Epithelial cell of proximal tubule (primary cell): ENCODE measurements at regions not wholly inside any gene's neighbourhood (a gene's known extent, or its start where the extent isn't known, plus 50 kb on each side); places are given as distances from the start of the nearest gene placed in this dataset.

Experiments
- DNase-seq: peaks from one replicate; pipeline ENCODE4 v3.0.0-alpha.2; 2011; ENCODE audit warnings: low read depth
- H3K4me3 ChIP-seq: 2 replicates; pipeline ENCODE4 v1.5.1; 2011; ENCODE audit warnings: low read depth, mild to moderate bottlenecking, low read length
- CTCF ChIP-seq: conservative IDR thresholded peaks from 2 replicates; pipeline ENCODE4 v1.5.1; 2012; ENCODE audit warnings: low read depth, mild to moderate bottlenecking, low read length

DNA sequence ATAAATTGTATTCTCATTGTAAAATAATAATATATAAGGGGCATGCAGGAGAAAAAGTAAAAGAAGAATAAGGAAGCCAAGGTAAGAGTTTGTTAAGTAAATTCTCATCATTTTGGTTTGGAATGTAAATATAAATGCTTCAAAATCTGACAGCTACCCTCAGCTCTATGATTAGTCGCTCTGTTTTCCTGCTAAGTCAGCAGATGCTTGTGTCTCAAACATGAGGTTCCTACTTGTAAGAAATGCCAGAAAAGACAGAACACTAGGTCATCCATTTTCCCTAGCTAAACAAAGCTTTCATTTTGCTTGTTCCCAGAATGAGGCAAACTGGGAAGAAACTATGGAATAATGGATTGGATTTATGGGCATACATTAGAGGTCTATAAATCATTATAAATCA is 293.1 kb downstream of the DMRTA1 start:
- TF ChIP-seq CTCF: no peak
- no peak overlapping the region for H3K4me3 ChIP-seq
- no peak for DNase-seq

- no peak for DNase-seq
- TF ChIP-seq CTCF: no peak
- no peak overlapping the region for H3K4me3 ChIP-seq
Measured at GRCh38 chr9:22740781-22741180, 294.2 kb downstream of the DMRTA1 start.

GRCh38 chr9:22742401-22742800 is 295.8 kb downstream of the DMRTA1 start:
- DNase-seq: no peak
- no peak for TF ChIP-seq CTCF
- H3K4me3 ChIP-seq: no peak overlapping the region

DNA sequence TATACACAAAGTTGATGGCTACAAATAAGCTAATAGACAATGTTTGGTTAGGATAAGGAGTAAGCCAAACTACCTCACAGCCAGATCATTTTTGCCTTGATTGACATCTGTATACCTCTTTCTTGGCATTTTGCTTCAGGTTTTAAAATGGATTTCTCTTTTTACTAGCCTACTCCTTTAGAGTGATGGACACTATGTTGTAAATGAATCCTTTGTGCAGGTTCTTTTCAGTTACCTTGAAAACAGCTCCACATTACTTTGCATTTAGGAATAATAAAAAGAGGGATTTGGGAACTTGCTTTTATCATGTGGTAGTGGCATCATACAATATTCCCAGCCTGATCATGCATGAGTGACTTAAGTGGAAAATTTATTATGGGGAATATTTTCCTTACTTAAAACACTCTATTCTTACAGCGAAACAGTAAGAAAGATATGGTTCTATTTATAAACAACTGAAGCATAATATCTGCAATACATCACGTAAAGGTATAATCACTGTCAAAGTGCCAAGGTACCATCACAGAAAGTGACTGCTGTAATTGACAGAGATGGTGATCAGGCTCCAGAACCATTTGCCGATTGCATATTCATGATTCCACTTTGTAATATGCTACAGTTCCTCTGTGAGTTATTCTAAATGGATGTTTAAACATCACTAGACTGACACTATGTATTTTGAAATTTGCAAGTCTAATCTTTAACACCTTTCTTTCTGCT is 327.0 kb downstream of the DMRTA1 start:
- no peak overlapping the region for H3K4me3 ChIP-seq
- DNase-seq: no peak
- no peak for TF ChIP-seq CTCF

DNA sequence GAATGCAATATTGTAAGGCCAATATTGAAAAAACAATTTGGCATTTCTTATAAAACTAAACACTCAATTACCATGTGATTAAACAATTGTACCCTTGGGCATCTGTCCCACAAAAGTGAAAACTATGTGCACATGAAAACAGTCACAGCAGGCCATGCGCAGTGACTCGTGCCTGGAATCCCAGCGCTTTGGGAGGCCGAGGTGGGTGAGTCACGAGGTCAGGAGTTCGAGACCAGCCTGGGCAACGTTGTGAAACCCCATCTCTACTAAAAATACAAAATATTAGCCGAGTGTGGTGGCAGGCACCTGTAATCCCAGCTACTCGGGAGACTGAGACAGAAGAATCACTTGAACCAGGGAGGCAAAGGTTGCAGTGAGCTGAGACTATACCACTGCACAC is 343.7 kb downstream of the DMRTA1 start:
- H3K4me3 ChIP-seq: no peak overlapping the region
- DNase-seq: no peak
- TF ChIP-seq CTCF: no peak

DNA sequence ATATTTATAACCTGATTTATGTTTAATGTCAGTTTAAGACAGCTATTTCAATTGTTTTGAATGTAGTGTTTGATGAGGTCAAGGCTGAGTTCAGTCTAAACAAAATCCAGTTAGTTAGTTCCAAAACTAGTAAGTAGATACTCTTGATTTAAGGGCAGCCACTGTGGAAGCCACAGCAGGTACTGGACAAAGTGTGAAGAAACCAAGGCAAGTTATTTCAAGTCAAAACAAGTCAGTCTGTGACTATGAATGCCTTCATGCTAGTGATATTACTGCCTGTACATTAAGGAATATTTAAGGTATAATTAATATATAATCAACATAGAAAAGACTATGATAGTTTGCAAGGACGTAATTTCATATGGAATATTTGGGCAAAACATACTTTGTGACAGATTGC is 362.3 kb downstream of the DMRTA1 start:
- DNase-seq: no peak
- H3K4me3 ChIP-seq: no peak overlapping the region
- TF ChIP-seq CTCF: no peak

GRCh38 chr9:22809371-22809770 is 362.7 kb downstream of the DMRTA1 start:
- H3K4me3 ChIP-seq: no peak overlapping the region
- no peak for TF ChIP-seq CTCF
- DNase-seq: no peak
